DND-41 (cell line): ENCODE measurements at regions not wholly inside any gene's neighbourhood (a gene's known extent, or its start where the extent isn't known, plus 50 kb on each side); places are given as distances from the start of the nearest gene placed in this dataset.

ENCODE experiments used
- ATAC-seq: fragments of 200-7000 bp; cut with Tn5 transposase; 3 replicates; pipeline ENCODE4 v1.9.1; 2021; ENCODE audit warnings: low read depth; ENCODE audit not compliant: insufficient read depth
- DNase-seq: peaks from one replicate; pipeline ENCODE4 v3.0.0-alpha.2; 2020
- H2AFZ ChIP-seq: 2 replicates; pipeline ENCODE4 v1.6.0; 2012; ENCODE audit warnings: low read depth, low read length
- H3K27ac ChIP-seq: 2 replicates; pipeline ENCODE4 v1.5.1; 2012; ENCODE audit warnings: low read length, inconsistent platforms
- H3K27me3 ChIP-seq: fragments of 200-600 bp; sonication (generic); 2 replicates; pipeline ENCODE4 v1.6.0; 2012; ENCODE audit warnings: low read length, mild to moderate bottlenecking, inconsistent platforms; ENCODE audit not compliant: insufficient read depth, poor library complexity
- H3K36me3 ChIP-seq: 2 replicates; pipeline ENCODE4 v1.5.1; 2012; ENCODE audit warnings: low read length, inconsistent platforms; ENCODE audit not compliant: insufficient read depth
- H3K4me1 ChIP-seq: 2 replicates; pipeline ENCODE4 v1.5.1; 2012; ENCODE audit warnings: mild to moderate bottlenecking, low read length; ENCODE audit not compliant: insufficient read depth
- H3K4me2 ChIP-seq: 2 replicates; pipeline ENCODE4 v1.6.0; 2012; ENCODE audit warnings: mild to moderate bottlenecking, moderate library complexity, low read length, inconsistent platforms; ENCODE audit not compliant: insufficient read depth
- H3K4me3 ChIP-seq, 2 experiments: fragments of 200-600 bp in 1 of 2; shearing (Covaris generic) in 1 of 2; 2 replicates each; pipeline ENCODE4 v1.5.1; 2012 to 2016; ENCODE audit warnings: inconsistent platforms in 2 of 2, low read length in 2 of 2, mild to moderate bottlenecking in 2 of 2, low read depth in 1 of 2, moderate library complexity in 1 of 2
- H3K79me2 ChIP-seq: 2 replicates; pipeline ENCODE4 v1.6.0; 2012; ENCODE audit warnings: low read length, inconsistent platforms; ENCODE audit not compliant: insufficient read depth
- H3K9ac ChIP-seq: 2 replicates; pipeline ENCODE4 v1.6.0; 2012; ENCODE audit warnings: low read depth, mild to moderate bottlenecking, inconsistent platforms, low read length, moderate library complexity
- H3K9me3 ChIP-seq: 2 replicates; pipeline ENCODE4 v1.5.1; 2012; ENCODE audit warnings: low read length, moderate library complexity, mild to moderate bottlenecking, inconsistent platforms; ENCODE audit not compliant: insufficient read depth, severe bottlenecking
- H4K20me1 ChIP-seq: 2 replicates; pipeline ENCODE4 v1.6.0; 2012; ENCODE audit warnings: low read length; ENCODE audit not compliant: insufficient read depth
- CTCF ChIP-seq: IDR thresholded peaks from 2 replicates; pipeline ENCODE4 v1.5.1; 2012; ENCODE audit warnings: borderline replicate concordance, low read length, moderate library complexity, mild to moderate bottlenecking; ENCODE audit not compliant: poor library complexity, severe bottlenecking; ENCODE audit errors: extremely low read depth
- EZH2 ChIP-seq: IDR thresholded peaks from 3 replicates; pipeline ENCODE4 v1.6.1; 2012; ENCODE audit warnings: borderline replicate concordance, low read depth, mild to moderate bottlenecking, moderate library complexity, low read length, inconsistent platforms; ENCODE audit not compliant: severe bottlenecking

- H3K27ac ChIP-seq, result no peak overlapping the region
- no peak overlapping the region for H3K9ac ChIP-seq
- TF ChIP-seq CTCF (no peak), EZH2 (no peak)
- no peak overlapping the region for H3K4me3 ChIP-seq
- no peak for ATAC-seq
- H4K20me1 ChIP-seq, result no peaks in the 10 kb centered on the region
- DNase-seq, result no peak
- H3K79me2 ChIP-seq, result no peaks in the 10 kb centered on the region
- no peaks in the 10 kb centered on the region for H3K27me3 ChIP-seq
- H3K9me3 ChIP-seq, result no peaks in the 10 kb centered on the region
- peaks cover 1% of the 10 kb centered on the region for H3K4me1 ChIP-seq
- H3K4me2 ChIP-seq, result no peak overlapping the region
- H2AFZ ChIP-seq, result no peak overlapping the region
- no peaks in the 10 kb centered on the region for H3K36me3 ChIP-seq
Measured at GRCh38 chr2:47266939-47267710, 90.8 kb upstream of the CALM2 start.

DNA sequence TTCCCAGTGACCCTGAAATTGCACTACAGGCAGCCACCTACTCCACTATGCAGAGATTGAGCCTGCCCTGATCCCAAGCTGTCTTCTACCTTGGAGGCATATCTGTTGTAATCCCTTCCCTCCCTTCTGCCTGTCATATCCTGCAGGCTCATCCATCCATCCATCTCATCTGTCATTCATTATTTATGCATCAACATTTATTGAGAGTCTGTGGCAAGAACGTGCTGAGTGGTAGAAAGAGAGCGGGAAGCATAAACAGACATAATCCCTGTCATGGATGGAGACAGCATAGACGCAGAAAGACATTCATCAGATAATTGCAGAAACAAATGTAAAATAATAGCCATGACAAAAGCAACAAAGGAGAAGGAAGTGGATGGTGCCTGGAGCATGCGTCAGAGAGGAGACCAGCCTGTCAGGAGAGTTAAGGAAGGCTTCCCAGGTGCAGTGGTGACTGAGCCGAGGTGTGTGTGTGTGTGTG lies 89.5 kb upstream of the CALM2 start:
- no peaks in the 10 kb centered on the region for H3K4me1 ChIP-seq
- H3K4me3 ChIP-seq, result no peak overlapping the region
- no peaks in the 10 kb centered on the region for H3K27me3 ChIP-seq
- H3K79me2 ChIP-seq, result no peaks in the 10 kb centered on the region
- TF ChIP-seq CTCF (no peak), EZH2 (no peak)
- no peaks in the 10 kb centered on the region for H3K9me3 ChIP-seq
- no peak overlapping the region for H3K9ac ChIP-seq
- DNase-seq (no peak), ATAC-seq (no peak)
- no peaks in the 10 kb centered on the region for H3K36me3 ChIP-seq
- no peak overlapping the region for H3K27ac ChIP-seq
- H4K20me1 ChIP-seq, result no peaks in the 10 kb centered on the region
- H2AFZ ChIP-seq, result no peak overlapping the region
- H3K4me2 ChIP-seq, result no peak overlapping the region

DNA sequence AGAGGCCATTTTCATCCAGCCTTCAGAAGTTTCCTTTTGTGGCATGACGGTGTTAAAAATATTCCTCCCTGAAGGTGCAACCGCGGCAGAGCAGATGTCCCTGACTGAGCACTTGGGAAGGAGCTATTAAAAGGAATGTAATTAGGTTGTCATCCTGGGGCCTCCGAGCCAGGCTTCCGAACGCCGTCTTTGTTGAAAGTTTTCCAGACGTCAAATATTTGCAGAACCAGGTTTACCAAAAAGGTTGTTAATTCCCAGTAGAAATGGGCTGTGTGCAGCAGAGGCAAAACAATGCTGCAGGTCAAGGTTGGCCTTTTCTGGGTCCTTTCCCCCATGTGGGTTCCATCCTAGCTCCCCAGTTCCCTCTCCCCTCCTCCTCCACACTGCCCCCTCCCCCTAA lies 88.8 kb upstream of the CALM2 start:
- no peaks in the 10 kb centered on the region for H3K27me3 ChIP-seq
- no peaks in the 10 kb centered on the region for H3K9me3 ChIP-seq
- no peaks in the 10 kb centered on the region for H3K79me2 ChIP-seq
- no peak overlapping the region for H3K4me2 ChIP-seq
- no peaks in the 10 kb centered on the region for H3K4me1 ChIP-seq
- no peak overlapping the region for H3K27ac ChIP-seq
- ATAC-seq (no peak), DNase-seq (no peak)
- no peak overlapping the region for H2AFZ ChIP-seq
- H4K20me1 ChIP-seq, result no peaks in the 10 kb centered on the region
- H3K36me3 ChIP-seq, result no peaks in the 10 kb centered on the region
- H3K4me3 ChIP-seq, result no peak overlapping the region
- TF ChIP-seq EZH2, result no peak
- TF ChIP-seq CTCF, result no peak
- no peak overlapping the region for H3K9ac ChIP-seq

- Histone ChIP-seq H3K4me3 (no peak overlapping the region), H3K9ac (no peak overlapping the region), H2AFZ (no peak overlapping the region), H4K20me1 (no peaks in the 10 kb centered on the region), H3K27ac (no peak overlapping the region), H3K9me3 (no peaks in the 10 kb centered on the region), H3K4me1 (no peaks in the 10 kb centered on the region), H3K27me3 (no peaks in the 10 kb centered on the region), H3K79me2 (no peaks in the 10 kb centered on the region), H3K36me3 (no peaks in the 10 kb centered on the region), H3K4me2 (no peak overlapping the region)
- DNase-seq (no peak), ATAC-seq (no peak)
- TF ChIP-seq CTCF, result no peak
- no peak for TF ChIP-seq EZH2
Measured at GRCh38 chr2:47264686-47265085, 88.4 kb upstream of the CALM2 start.
